HCT116 (cell line): ENCODE measurements at regions not wholly inside any gene's neighbourhood (a gene's known extent, or its start where the extent isn't known, plus 50 kb on each side); places are given as distances from the start of the nearest gene placed in this dataset.

Source experiments
- ATAC-seq: fragments of 200-7000 bp; cut with Tn5 transposase; 2 replicates; pipeline ENCODE4 v1.9.1; 2020; ENCODE audit warnings: mild to moderate bottlenecking, moderate library complexity
- BruUV-seq: library from RNA; stranded (reverse); fragments of 400-500 nt; replicated peaks from 2 replicates; lab custom pipeline; 2021; lab: Mats Ljungman, UMichigan
- CTCF ChIA-PET: fragments of 300-600 bp; sonication (Branson Sonifier 250); formaldehyde crosslinking; loops from one replicate; lab custom pipeline; 2021; ENCODE audit warnings: antibody characterized with exemption; lab: Charles Lee
- POLR2A ChIA-PET: fragments of 300-600, 350-600 bp; sonication (Branson Sonifier 250); formaldehyde crosslinking; loops from one replicate; lab custom pipeline; 2021; ENCODE audit warnings: antibody characterized with exemption; lab: Charles Lee
- RAD21 ChIA-PET, 2 experiments: fragments of 300-600 bp; sonication (Branson Sonifier 250); formaldehyde crosslinking; loops; one replicate each; lab custom pipeline; 2023; ENCODE audit warnings: low total read pairs in 2 of 2; ENCODE audit not compliant: uncharacterized antibody in 2 of 2, unreplicated experiment in 2 of 2, low non-redundant PET in 1 of 2; lab: Charles Lee
- DNase-seq: peaks from one replicate; pipeline ENCODE4 v3.0.0-alpha.2; 2010; ENCODE audit warnings: low read depth, low spot score
- H2AFZ ChIP-seq: fragments of 200-600 bp; shearing (Covaris generic), sonication (generic); 2 replicates; pipeline ENCODE4 v1.6.1; 2017; ENCODE audit warnings: low read depth, mixed run types, mixed read lengths, antibody characterized with exemption, low read length; ENCODE audit not compliant: poor library complexity, severe bottlenecking
- H3K27ac ChIP-seq: 2 replicates; pipeline ENCODE4 v1.5.1; 2012; ENCODE audit warnings: low read depth, low read length
- H3K27me3 ChIP-seq: fragments of 200-600 bp; sonication (generic); 2 replicates; pipeline ENCODE4 v1.6.1; 2016; ENCODE audit warnings: mixed run types, low read length, mixed read lengths; ENCODE audit not compliant: insufficient read depth
- H3K36me3 ChIP-seq, 2 experiments: fragments of 200-500 bp in 1 of 2; fragments of 200-600 bp in 1 of 2; sonication (Bioruptor generic) in 1 of 2; sonication (generic) in 1 of 2; 2 replicates each; pipeline versions ENCODE4 v1.5.1 to v1.6.1; 2014 to 2016; ENCODE audit warnings: low read length in 2 of 2, inconsistent platforms in 1 of 2, mixed read lengths in 1 of 2, mixed run types in 1 of 2; ENCODE audit not compliant: insufficient read depth in 2 of 2, control insufficient read depth in 1 of 2
- H3K4me1 ChIP-seq, 2 experiments: fragments of 200-600 bp in 1 of 2; sonication (generic) in 1 of 2; 2 replicates each; pipeline versions ENCODE4 v1.5.1 to v1.6.1; 2012 to 2017; ENCODE audit warnings: low read length in 2 of 2, inconsistent platforms in 1 of 2, mild to moderate bottlenecking in 1 of 2, mixed read lengths in 1 of 2, mixed run types in 1 of 2, moderate library complexity in 1 of 2; ENCODE audit not compliant: insufficient read depth in 2 of 2, control insufficient read depth in 1 of 2
- H3K4me2 ChIP-seq: fragments of 200-600 bp; sonication (generic); 2 replicates; pipeline ENCODE4 v1.6.1; 2017; ENCODE audit warnings: mixed run types, low read length, mixed read lengths
- H3K4me3 ChIP-seq, 2 experiments: fragments of 200-600 bp in 1 of 2; sonication (generic) in 1 of 2; replicated peaks in 1 of 2; 2 replicates each; pipeline ENCODE4 v1.5.1; 2011 to 2016; ENCODE audit warnings: low read length in 2 of 2, control low read depth in 1 of 2, low read depth in 1 of 2, mild to moderate bottlenecking in 1 of 2, mixed read lengths in 1 of 2, mixed run types in 1 of 2
- H3K79me2 ChIP-seq: fragments of 200-600 bp; sonication (generic); 2 replicates; pipeline ENCODE4 v1.6.1; 2017; ENCODE audit warnings: mild to moderate bottlenecking, mixed run types, low read length, moderate library complexity, mixed read lengths; ENCODE audit not compliant: insufficient read depth
- H3K9ac ChIP-seq: fragments of 200-600 bp; sonication (generic); 2 replicates; pipeline ENCODE4 v1.6.1; 2016; ENCODE audit warnings: low read length, mixed read lengths
- H3K9me2 ChIP-seq: fragments of 200-600 bp; sonication (generic), shearing (Covaris generic); 2 replicates; pipeline ENCODE4 v1.6.1; 2017; ENCODE audit warnings: mixed run types, mild to moderate bottlenecking, moderate library complexity; ENCODE audit not compliant: insufficient read depth
- H3K9me3 ChIP-seq, 2 experiments: fragments of 200-500 bp in 1 of 2; fragments of 200-600 bp in 1 of 2; sonication (Bioruptor generic) in 1 of 2; sonication (generic) in 1 of 2; 2 replicates each; pipeline ENCODE4 v1.6.1; 2014 to 2017; ENCODE audit warnings: low read length in 2 of 2, mixed read lengths in 2 of 2, inconsistent platforms in 1 of 2, low read depth in 1 of 2, mild to moderate bottlenecking in 1 of 2, mixed run types in 1 of 2, moderate library complexity in 1 of 2; ENCODE audit not compliant: control insufficient read depth in 1 of 2, insufficient read depth in 1 of 2
- H4K20me1 ChIP-seq: fragments of 200-600 bp; sonication (generic), shearing (Covaris generic); 2 replicates; pipeline ENCODE4 v1.6.1; 2017; ENCODE audit warnings: mixed run types, mild to moderate bottlenecking, moderate library complexity; ENCODE audit not compliant: insufficient read depth
- CEBPB ChIP-seq: IDR thresholded peaks from 2 replicates; pipeline ENCODE4 v1.6.1; 2012; ENCODE audit warnings: low read depth
- CTCF ChIP-seq, 3 experiments: fragments of 200-600 bp in 1 of 3; sonication (generic) in 1 of 3; IDR thresholded peaks in 2 of 3; conservative IDR thresholded peaks in 1 of 3; 2 replicates each; pipeline ENCODE4 v1.5.1; 2012 to 2017; ENCODE audit warnings: low read depth in 2 of 3, low read length in 2 of 3, antibody characterized with exemption in 1 of 3, borderline replicate concordance in 1 of 3, control low read depth in 1 of 3, mild to moderate bottlenecking in 1 of 3, mixed read lengths in 1 of 3, mixed run types in 1 of 3, moderate library complexity in 1 of 3; ENCODE audit not compliant: insufficient read depth in 1 of 3
- EGR1 ChIP-seq: IDR thresholded peaks from 2 replicates; pipeline ENCODE4 v1.6.1; 2012; ENCODE audit warnings: low read depth
- ELF1 ChIP-seq: IDR thresholded peaks from 2 replicates; pipeline ENCODE4 v1.6.1; 2012; ENCODE audit warnings: low read depth, borderline replicate concordance
- EZH2 ChIP-seq: fragments of 200-600 bp; sonication (generic); IDR thresholded peaks from 2 replicates; pipeline ENCODE4 v1.6.1; 2017; ENCODE audit warnings: antibody characterized with exemption, mixed run types
- FOSL1 ChIP-seq: IDR thresholded peaks from 2 replicates; pipeline ENCODE4 v1.6.1; 2012; ENCODE audit warnings: low read depth
- JUND ChIP-seq: IDR thresholded peaks from 2 replicates; pipeline ENCODE4 v1.6.1; 2012
- MAX ChIP-seq: IDR thresholded peaks from 2 replicates; pipeline ENCODE4 v1.6.1; 2012
- POLR2A ChIP-seq: IDR thresholded peaks from 2 replicates; pipeline ENCODE4 v1.7.0; 2011; ENCODE audit warnings: borderline replicate concordance; ENCODE audit not compliant: insufficient read depth, insufficient read length; ENCODE audit errors: extremely low read depth
- POLR2AphosphoS5 ChIP-seq: IDR thresholded peaks from 2 replicates; pipeline ENCODE4 v1.6.1; 2011; ENCODE audit warnings: mild to moderate bottlenecking, low read depth, low read length, moderate library complexity
- RAD21 ChIP-seq: IDR thresholded peaks from 2 replicates; pipeline ENCODE4 v1.6.1; 2012; ENCODE audit warnings: low read depth, mild to moderate bottlenecking
- SIN3A ChIP-seq: IDR thresholded peaks from 2 replicates; pipeline ENCODE4 v1.6.1; 2012; ENCODE audit warnings: low read depth
- SP1 ChIP-seq: IDR thresholded peaks from 2 replicates; pipeline ENCODE4 v1.6.1; 2012; ENCODE audit warnings: low read depth
- TCF7L2 ChIP-seq: IDR thresholded peaks from 2 replicates; pipeline ENCODE4 v1.7.0; 2011; ENCODE audit warnings: borderline replicate concordance, inconsistent platforms; ENCODE audit not compliant: insufficient read depth, insufficient read length; ENCODE audit errors: extremely low read depth
- YY1 ChIP-seq: IDR thresholded peaks from 2 replicates; pipeline ENCODE4 v1.6.1; 2011; ENCODE audit warnings: low read length, low read depth, moderate library complexity, mild to moderate bottlenecking; ENCODE audit not compliant: insufficient replicate concordance; ENCODE audit errors: extremely low read depth
- ZFX ChIP-seq: fragments of 450-650 bp; IDR thresholded peaks from 2 replicates; pipeline ENCODE4 v1.6.1; 2017
- intact Hi-C: fragments of 100-400 bp; cut with micrococcal nuclease; formaldehyde crosslinking; loops from 2 replicates; pipeline ENCODE4 v1.10.0; 2022
- TF ChIP-seq, protein P1 (sequence below): IDR thresholded peaks from 2 replicates; pipeline ENCODE4 v1.6.1; 2011; ENCODE audit warnings: mild to moderate bottlenecking, low read length, moderate library complexity; ENCODE audit not compliant: insufficient replicate concordance; ENCODE audit errors: extremely low read depth
- TF ChIP-seq, protein P2 (sequence below): IDR thresholded peaks from 2 replicates; pipeline ENCODE4 v1.6.1; 2012

GRCh38 chr5:86875539-86875938, 257.8 kb downstream of the COX7C start (continued):
- TF ChIP-seq, protein P1, sequence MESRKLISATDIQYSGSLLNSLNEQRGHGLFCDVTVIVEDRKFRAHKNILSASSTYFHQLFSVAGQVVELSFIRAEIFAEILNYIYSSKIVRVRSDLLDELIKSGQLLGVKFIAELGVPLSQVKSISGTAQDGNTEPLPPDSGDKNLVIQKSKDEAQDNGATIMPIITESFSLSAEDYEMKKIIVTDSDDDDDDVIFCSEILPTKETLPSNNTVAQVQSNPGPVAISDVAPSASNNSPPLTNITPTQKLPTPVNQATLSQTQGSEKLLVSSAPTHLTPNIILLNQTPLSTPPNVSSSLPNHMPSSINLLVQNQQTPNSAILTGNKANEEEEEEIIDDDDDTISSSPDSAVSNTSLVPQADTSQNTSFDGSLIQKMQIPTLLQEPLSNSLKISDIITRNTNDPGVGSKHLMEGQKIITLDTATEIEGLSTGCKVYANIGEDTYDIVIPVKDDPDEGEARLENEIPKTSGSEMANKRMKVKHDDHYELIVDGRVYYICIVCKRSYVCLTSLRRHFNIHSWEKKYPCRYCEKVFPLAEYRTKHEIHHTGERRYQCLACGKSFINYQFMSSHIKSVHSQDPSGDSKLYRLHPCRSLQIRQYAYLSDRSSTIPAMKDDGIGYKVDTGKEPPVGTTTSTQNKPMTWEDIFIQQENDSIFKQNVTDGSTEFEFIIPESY, result no peak
- TF ChIP-seq SP1 (no peak), FOSL1 (no peak), MAX (no peak)

DNA sequence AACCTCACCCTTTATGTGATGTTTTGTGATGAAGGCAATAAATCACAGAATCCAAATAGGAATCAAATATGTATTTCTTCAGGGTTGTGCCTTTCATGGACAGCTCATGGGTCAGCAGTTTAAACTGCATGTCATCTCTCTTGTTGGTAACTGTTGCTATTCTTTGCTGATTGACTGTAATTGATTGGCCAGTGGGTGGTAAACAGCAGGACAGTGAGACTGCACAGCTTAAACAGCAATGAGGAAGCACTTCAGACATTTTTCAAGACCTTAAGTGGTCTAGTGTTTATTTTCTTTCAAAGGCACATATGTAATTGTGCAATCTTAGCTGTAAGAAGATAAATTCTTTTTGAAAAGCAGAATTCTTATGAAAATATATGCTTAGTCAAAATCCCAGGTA, 260.5 kb downstream of the COX7C start:
- ATAC-seq, result no peak
- intact Hi-C loops, result no loop called here
- TF ChIP-seq, protein P2, sequence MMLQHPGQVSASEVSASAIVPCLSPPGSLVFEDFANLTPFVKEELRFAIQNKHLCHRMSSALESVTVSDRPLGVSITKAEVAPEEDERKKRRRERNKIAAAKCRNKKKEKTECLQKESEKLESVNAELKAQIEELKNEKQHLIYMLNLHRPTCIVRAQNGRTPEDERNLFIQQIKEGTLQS, result no peak
- no peak for TF ChIP-seq CTCF (IDR thresholded peaks at IDR 0.05 in 2 of 3, conservative IDR thresholded peaks at IDR 0.05 in 1 of 3; ENCODE audit: borderline replicate concordance in 1 of 3, insufficient read depth in 1 of 3, low read depth in 2 of 3, low read length in 2 of 3)
- no peak for TF ChIP-seq POLR2A
- no peak for TF ChIP-seq JUND
- TF ChIP-seq POLR2AphosphoS5, result no peak
- no peak for TF ChIP-seq YY1
- no peak for TF ChIP-seq SP1
- no peak for TF ChIP-seq ELF1
- TF ChIP-seq RAD21, result no peak
- no peak for TF ChIP-seq MAX
- no peak for TF ChIP-seq TCF7L2
- TF ChIP-seq EZH2, result no peak
- no peak for TF ChIP-seq CEBPB
- no peak for TF ChIP-seq SIN3A
- TF ChIP-seq, protein P1, result no peak
- TF ChIP-seq ZFX, result no peak
- no peak for TF ChIP-seq EGR1
- TF ChIP-seq FOSL1, result no peak
- ChIA-PET POLR2A (no interaction called here), CTCF (interaction anchor here (0.8 to 4.6 kb wide), 2 partner anchors 9 to 90 kb away, joined by 3 to 56 read pairs; no protein-coding TSS in a partner anchor), RAD21 (no interaction called here)
- H3K9ac ChIP-seq, result no peak overlapping the region
- H3K4me3 ChIP-seq, result no peak overlapping the region
- no peaks in the 10 kb centered on the region for H3K27me3 ChIP-seq
- no peak overlapping the region for H3K27ac ChIP-seq
- H3K79me2 ChIP-seq, result no peaks in the 10 kb centered on the region
- no peaks in the 10 kb centered on the region for H3K9me3 ChIP-seq
- H3K4me2 ChIP-seq, result no peak overlapping the region
- H4K20me1 ChIP-seq, result no peaks in the 10 kb centered on the region
- H3K4me1 ChIP-seq, result no peaks in the 10 kb centered on the region
- no peak for DNase-seq
- H3K36me3 ChIP-seq, result no peaks in the 10 kb centered on the region
- no peaks in the 10 kb centered on the region for H3K9me2 ChIP-seq
- no TSS peak for BruUV-seq
- no peak overlapping the region for H2AFZ ChIP-seq
